RWPE2 (cell line): ENCODE measurements at regions not wholly inside any gene's neighbourhood (a gene's known extent, or its start where the extent isn't known, plus 50 kb on each side); places are given as distances from the start of the nearest gene placed in this dataset.

Experiments used
- ATAC-seq: fragments of 200-7000 bp; cut with Tn5 transposase; 3 replicates; pipeline ENCODE4 v1.9.1; 2021; ENCODE audit warnings: low read depth
- DNase-seq: peaks from one replicate; pipeline ENCODE4 v3.0.0-alpha.2; 2020; ENCODE audit warnings: low spot score
- H3K27ac ChIP-seq: fragments of 450-650 bp; 2 replicates; pipeline ENCODE4 v1.5.1; 2017; ENCODE audit warnings: mild to moderate bottlenecking; ENCODE audit not compliant: poor library complexity, severe bottlenecking
- H3K27me3 ChIP-seq: fragments of 250-450 bp; sonication (Bioruptor Pico); 2 replicates; pipeline ENCODE4 v1.5.1; 2021; ENCODE audit warnings: mild to moderate bottlenecking, moderate library complexity; ENCODE audit not compliant: insufficient read depth, poor library complexity, severe bottlenecking
- H3K36me3 ChIP-seq: fragments of 250-450 bp; sonication (Bioruptor Pico); 2 replicates; pipeline ENCODE4 v1.5.1; 2020; ENCODE audit warnings: low read depth, mild to moderate bottlenecking, moderate library complexity
- H3K4me1 ChIP-seq: fragments of 250-450 bp; sonication (Bioruptor Pico); 2 replicates; pipeline ENCODE4 v1.5.1; 2021; ENCODE audit warnings: mild to moderate bottlenecking, moderate library complexity; ENCODE audit not compliant: insufficient read depth, poor library complexity, severe bottlenecking
- H3K4me3 ChIP-seq: fragments of 250-450 bp; sonication (Bioruptor Pico); 2 replicates; pipeline ENCODE4 v1.5.1; 2021; ENCODE audit warnings: mild to moderate bottlenecking, moderate library complexity; ENCODE audit not compliant: severe bottlenecking
- H3K9me3 ChIP-seq: fragments of 250-450 bp; sonication (Bioruptor Pico); 2 replicates; pipeline ENCODE4 v1.5.1; 2021; ENCODE audit warnings: mild to moderate bottlenecking, moderate library complexity; ENCODE audit not compliant: severe bottlenecking
- TF ChIP-seq, protein P1 (sequence below): fragments of 450-650 bp; IDR thresholded peaks from one replicate; pipeline ENCODE4 v1.5.1; 2017; ENCODE audit warnings: mild to moderate bottlenecking, moderate library complexity; ENCODE audit not compliant: poor library complexity, severe bottlenecking

DNA sequence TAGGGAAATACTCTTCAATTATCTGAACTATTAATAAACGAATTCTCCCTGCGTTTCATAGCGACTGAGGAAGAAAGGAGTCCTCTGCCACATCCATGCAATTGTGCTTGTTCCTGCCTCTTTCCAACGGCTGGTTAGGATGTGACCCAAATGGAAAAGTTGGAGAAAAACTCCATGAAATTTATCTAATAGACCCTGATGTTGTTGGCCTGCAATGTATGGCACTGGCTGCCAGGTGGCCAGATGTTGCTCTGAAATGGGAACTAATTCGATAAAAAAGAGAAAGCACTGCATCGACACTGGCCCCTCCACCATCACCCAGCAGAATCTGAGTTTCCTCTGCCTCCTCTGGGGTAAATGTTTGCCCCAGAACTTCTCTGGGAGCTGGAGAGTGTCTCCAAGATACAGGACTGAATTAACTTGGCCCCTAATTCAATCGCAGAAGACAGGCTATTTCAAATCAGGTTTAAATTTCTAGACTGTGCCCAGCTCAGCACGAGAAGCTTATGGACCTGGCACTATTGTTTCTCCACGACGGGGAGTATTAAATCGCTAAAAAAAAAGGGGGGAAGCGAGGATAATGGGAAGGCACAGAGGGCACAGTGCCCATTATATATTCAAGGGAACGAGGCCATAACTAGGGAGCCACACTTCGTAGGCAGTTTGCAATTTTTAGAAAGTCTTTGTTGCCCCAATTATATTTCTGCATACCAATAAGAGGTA, 103.9 kb downstream of the ZIC5 start:
- Histone ChIP-seq H3K27ac (no peak overlapping the region), H3K9me3 (no peaks in the 10 kb centered on the region)

DNA sequence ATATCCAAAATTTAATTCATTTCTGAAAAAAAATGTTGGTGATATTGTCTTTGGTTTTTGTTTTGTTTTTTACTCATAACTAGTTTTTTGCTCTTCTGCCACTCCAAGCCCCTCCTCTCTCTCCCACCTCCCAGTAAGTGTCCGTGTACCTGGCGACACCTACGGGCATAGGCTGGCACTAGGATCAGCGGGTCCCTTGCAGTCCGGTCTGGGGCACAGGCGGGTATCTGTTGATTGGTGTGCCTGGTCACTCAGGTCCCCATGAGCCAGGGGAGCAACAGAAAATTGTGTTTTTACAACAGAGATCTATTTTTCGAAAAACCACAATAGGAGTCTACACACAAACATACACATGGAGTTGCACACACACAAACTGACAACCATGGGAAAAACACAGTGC, 104.8 kb downstream of the ZIC5 start:
- H3K4me1 ChIP-seq, result no peaks in the 10 kb centered on the region
- peaks cover 8% of the 10 kb centered on the region for H3K27me3 ChIP-seq

More for the DNA sequence above, 103.9 kb downstream of the ZIC5 start:
- no peak for ATAC-seq
- no peaks in the 10 kb centered on the region for H3K36me3 ChIP-seq
- no peak overlapping the region for H3K4me3 ChIP-seq
- H3K27me3 ChIP-seq, result peaks cover 8% of the 10 kb centered on the region
- TF ChIP-seq, protein P1, sequence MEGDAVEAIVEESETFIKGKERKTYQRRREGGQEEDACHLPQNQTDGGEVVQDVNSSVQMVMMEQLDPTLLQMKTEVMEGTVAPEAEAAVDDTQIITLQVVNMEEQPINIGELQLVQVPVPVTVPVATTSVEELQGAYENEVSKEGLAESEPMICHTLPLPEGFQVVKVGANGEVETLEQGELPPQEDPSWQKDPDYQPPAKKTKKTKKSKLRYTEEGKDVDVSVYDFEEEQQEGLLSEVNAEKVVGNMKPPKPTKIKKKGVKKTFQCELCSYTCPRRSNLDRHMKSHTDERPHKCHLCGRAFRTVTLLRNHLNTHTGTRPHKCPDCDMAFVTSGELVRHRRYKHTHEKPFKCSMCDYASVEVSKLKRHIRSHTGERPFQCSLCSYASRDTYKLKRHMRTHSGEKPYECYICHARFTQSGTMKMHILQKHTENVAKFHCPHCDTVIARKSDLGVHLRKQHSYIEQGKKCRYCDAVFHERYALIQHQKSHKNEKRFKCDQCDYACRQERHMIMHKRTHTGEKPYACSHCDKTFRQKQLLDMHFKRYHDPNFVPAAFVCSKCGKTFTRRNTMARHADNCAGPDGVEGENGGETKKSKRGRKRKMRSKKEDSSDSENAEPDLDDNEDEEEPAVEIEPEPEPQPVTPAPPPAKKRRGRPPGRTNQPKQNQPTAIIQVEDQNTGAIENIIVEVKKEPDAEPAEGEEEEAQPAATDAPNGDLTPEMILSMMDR, result no peak
- no peak for DNase-seq
- H3K4me1 ChIP-seq, result no peaks in the 10 kb centered on the region

GRCh38 chr13:99865420-99865930, 106.1 kb downstream of the ZIC5 start:
- DNase-seq (no peak), ATAC-seq (no peak)
- H3K4me1 ChIP-seq, result no peaks in the 10 kb centered on the region

More for the DNA sequence above, 104.8 kb downstream of the ZIC5 start:
- H3K36me3 ChIP-seq, result no peaks in the 10 kb centered on the region
- TF ChIP-seq, protein P1, result no peak
- no peak for ATAC-seq
- H3K9me3 ChIP-seq, result no peaks in the 10 kb centered on the region
- no peak overlapping the region for H3K4me3 ChIP-seq
- no peak overlapping the region for H3K27ac ChIP-seq
- no peak for DNase-seq

GRCh38 chr13:99864627-99864990, 107.0 kb downstream of the ZIC5 start:
- no peaks in the 10 kb centered on the region for H3K36me3 ChIP-seq
- H3K4me1 ChIP-seq, result no peaks in the 10 kb centered on the region
- TF ChIP-seq, protein P1, result no peak
- H3K27ac ChIP-seq, result no peak overlapping the region
- no peak for DNase-seq
- no peak overlapping the region for H3K4me3 ChIP-seq
- peaks cover 8% of the 10 kb centered on the region for H3K27me3 ChIP-seq
- no peak for ATAC-seq
- H3K9me3 ChIP-seq, result no peaks in the 10 kb centered on the region

More at GRCh38 chr13:99865420-99865930, 106.1 kb downstream of the ZIC5 start:
- H3K9me3 ChIP-seq, result no peaks in the 10 kb centered on the region
- TF ChIP-seq, protein P1, result no peak
- no peak overlapping the region for H3K27ac ChIP-seq
- H3K27me3 ChIP-seq, result peaks cover 8% of the 10 kb centered on the region
- H3K36me3 ChIP-seq, result no peaks in the 10 kb centered on the region
- H3K4me3 ChIP-seq, result no peak overlapping the region
